ENCODE measurements at regions not wholly inside any gene's neighbourhood (a gene's known extent, or its start where the extent isn't known, plus 50 kb on each side); places are given as distances from the start of the nearest gene placed in this dataset.

DNA sequence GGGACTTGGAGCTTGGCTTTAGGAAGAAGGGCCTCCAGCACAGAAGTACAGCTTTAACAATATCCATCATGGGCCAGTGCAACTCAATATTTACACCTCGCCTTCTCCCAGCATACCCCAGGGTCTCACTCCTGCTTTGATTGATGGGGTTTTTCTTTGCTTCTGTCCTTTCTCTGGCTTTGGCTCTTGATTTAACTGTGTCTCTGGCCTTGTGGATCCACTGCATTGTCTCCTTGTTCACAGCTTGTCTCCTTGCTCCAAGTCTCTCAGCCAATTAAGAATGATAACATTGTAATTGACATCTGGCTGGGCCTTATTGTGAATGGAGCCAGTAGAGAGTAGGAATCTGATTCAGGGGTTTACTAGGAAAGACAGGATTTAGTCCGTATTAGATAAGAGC lies 1019.5 kb downstream of the TMEM182 start:
- Histone ChIP-seq H3K79me2 (ENCODE audit: control insufficient read depth in 1 of 2, insufficient read depth in 2 of 2, low read length in 2 of 2) (no peaks in the 10 kb centered on the region), H3K14ac (ENCODE audit: insufficient read length) (no peak overlapping the region), H2BK15ac (ENCODE audit: low read length) (no peak overlapping the region), H3K4ac (replicated peaks; ENCODE audit: insufficient read length, low read depth, low read length) (no peak overlapping the region), H2AFZ (ENCODE audit: low read length) (no peak overlapping the region), H4K8ac (ENCODE audit: extremely low read depth, insufficient read depth, low read length) (no peak overlapping the region), H3K36me3 (ENCODE audit: control insufficient read depth in 2 of 4, insufficient read depth in 4 of 4, low read length in 3 of 4) (no peaks in the 10 kb centered on the region), H3K23ac (ENCODE audit: insufficient read length) (no peak overlapping the region), H3K27ac (ENCODE audit: low read depth, low read length) (no peak overlapping the region), H3K56ac (replicated peaks; ENCODE audit: insufficient read length, low read depth, low read length) (no peak overlapping the region), H4K91ac (replicated peaks; ENCODE audit: insufficient read length, low read length) (no peak overlapping the region), H4K20me1 (replicated peaks in 1 of 2; ENCODE audit: control insufficient read depth in 1 of 2, insufficient read depth in 2 of 2, low read length in 2 of 2) (no peaks in the 10 kb centered on the region), H2BK5ac (ENCODE audit: low read depth, low read length) (no peak overlapping the region), H2BK12ac (ENCODE audit: low read depth, low read length) (no peak overlapping the region), H3K27me3 (replicated peaks in 1 of 4; ENCODE audit: control insufficient read depth in 3 of 4, extremely low read depth in 1 of 4, insufficient read depth in 3 of 4, low read length in 3 of 4) (no peaks in the 10 kb centered on the region), H3K4me3 (ENCODE audit: extremely low read depth in 1 of 4, insufficient read depth in 2 of 4, low read depth in 3 of 4, low read length in 4 of 4) (no peak overlapping the region), H3K18ac (ENCODE audit: extremely low read depth, low read length) (no peak overlapping the region), H2BK120ac (replicated peaks; ENCODE audit: low read depth, low read length) (no peak overlapping the region), H3K9ac (replicated peaks in 1 of 4; ENCODE audit: extremely low read depth in 1 of 4, low read depth in 3 of 4, low read length in 3 of 4) (no peak overlapping the region), H3K4me2 (ENCODE audit: insufficient read depth in 1 of 2, low read depth in 2 of 2, low read length in 2 of 2) (no peak overlapping the region), H3K4me1 (replicated peaks in 1 of 4; ENCODE audit: control insufficient read depth in 3 of 4, insufficient read depth in 4 of 4, low read length in 3 of 4) (peaks cover 0 to 7% (median 2%) of the 10 kb centered on the region in 4 experiments; a peak in 2 of 7 replicates), H3K79me1 (ENCODE audit: low read depth, low read length) (no peaks in the 10 kb centered on the region), H3K9me3 (ENCODE audit: insufficient read depth in 2 of 2, low read depth in 1 of 2, low read length in 1 of 2) (no peaks in the 10 kb centered on the region), H2AK5ac (ENCODE audit: low read depth, low read length) (no peak overlapping the region), H2BK20ac (ENCODE audit: low read length) (no peak overlapping the region), H4K5ac (ENCODE audit: insufficient read length, low read depth, low read length) (no peak overlapping the region), H3K23me2 (ENCODE audit: low read depth, low read length) (no peaks in the 10 kb centered on the region)
- no peak for DNase-seq (ENCODE audit: low read depth in 1 of 2, low spot score in 2 of 2)
- TF ChIP-seq PHF8 (conservative IDR thresholded peaks at IDR 0.05; ENCODE audit: low read depth, low read length) = no peak
- TF ChIP-seq, protein P1, sequence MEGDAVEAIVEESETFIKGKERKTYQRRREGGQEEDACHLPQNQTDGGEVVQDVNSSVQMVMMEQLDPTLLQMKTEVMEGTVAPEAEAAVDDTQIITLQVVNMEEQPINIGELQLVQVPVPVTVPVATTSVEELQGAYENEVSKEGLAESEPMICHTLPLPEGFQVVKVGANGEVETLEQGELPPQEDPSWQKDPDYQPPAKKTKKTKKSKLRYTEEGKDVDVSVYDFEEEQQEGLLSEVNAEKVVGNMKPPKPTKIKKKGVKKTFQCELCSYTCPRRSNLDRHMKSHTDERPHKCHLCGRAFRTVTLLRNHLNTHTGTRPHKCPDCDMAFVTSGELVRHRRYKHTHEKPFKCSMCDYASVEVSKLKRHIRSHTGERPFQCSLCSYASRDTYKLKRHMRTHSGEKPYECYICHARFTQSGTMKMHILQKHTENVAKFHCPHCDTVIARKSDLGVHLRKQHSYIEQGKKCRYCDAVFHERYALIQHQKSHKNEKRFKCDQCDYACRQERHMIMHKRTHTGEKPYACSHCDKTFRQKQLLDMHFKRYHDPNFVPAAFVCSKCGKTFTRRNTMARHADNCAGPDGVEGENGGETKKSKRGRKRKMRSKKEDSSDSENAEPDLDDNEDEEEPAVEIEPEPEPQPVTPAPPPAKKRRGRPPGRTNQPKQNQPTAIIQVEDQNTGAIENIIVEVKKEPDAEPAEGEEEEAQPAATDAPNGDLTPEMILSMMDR (IDR thresholded peaks at IDR 0.05; ENCODE audit: control extremely low read depth in 1 of 3, insufficient read depth in 1 of 3, low read depth in 1 of 3, low read length in 3 of 3) = no peak
- CTCF ChIA-PET (ENCODE audit: partially characterized antibody) = no interaction called here
- 85% methylated on average over 2 of the region's 2 CpGs; no CpG with 5 or more reads in 1 of the 2 experiments for WGBS, 2 experiments (ENCODE audit: extremely low coverage in 1 of 2, insufficient coverage in 1 of 2, insufficient read length in 1 of 2, insufficient replicate concordance in 2 of 2, low coverage in 1 of 2, low lambda C conversion rate in 2 of 2, missing lambda C conversion rate in 1 of 2)
- POLR2A ChIA-PET (ENCODE audit: partially characterized antibody) = no interaction called here
- no peak for FAIRE-seq

Data from H1 (cell line).